Right renal cortex interstitium (tissue), 3 donors: ENCODE measurements at regions not wholly inside any gene's neighbourhood (a gene's known extent, or its start where the extent isn't known, plus 50 kb on each side); places are given as distances from the start of the nearest gene placed in this dataset.

Experiments
- DNase-seq, 3 donors: peaks; one replicate each; pipeline ENCODE4 v3.0.0-alpha.2; 2013; ENCODE audit warnings: low read depth in 3 of 3, low spot score in 2 of 3

DNA sequence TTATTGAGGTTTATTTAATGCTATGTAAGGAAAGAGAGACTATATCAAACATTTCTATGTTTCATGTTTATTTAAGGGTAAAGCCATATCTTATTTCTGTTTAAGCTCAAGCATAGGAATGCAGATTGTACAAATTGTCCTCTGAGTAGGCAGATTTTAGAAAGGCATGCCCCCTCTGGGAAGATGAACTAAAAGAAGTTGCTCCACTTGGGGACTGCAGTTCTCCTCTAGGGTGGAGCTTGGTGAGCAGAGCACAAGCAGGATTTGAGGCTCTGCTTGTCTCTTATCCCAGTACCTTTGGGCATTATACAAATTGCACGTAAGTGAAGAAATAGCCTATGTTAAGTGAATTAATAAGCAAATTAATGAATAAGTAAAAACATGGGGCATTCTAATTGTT, 96.2 kb upstream of the PDE3A start:
- no peak for DNase-seq

- DNase-seq: no peak
These were observed 95.5 kb upstream of the PDE3A start for GRCh38 chr12:20272801-20273200.

GRCh38 chr12:20274008-20274407, 94.3 kb upstream of the PDE3A start:
- no peak for DNase-seq

DNA sequence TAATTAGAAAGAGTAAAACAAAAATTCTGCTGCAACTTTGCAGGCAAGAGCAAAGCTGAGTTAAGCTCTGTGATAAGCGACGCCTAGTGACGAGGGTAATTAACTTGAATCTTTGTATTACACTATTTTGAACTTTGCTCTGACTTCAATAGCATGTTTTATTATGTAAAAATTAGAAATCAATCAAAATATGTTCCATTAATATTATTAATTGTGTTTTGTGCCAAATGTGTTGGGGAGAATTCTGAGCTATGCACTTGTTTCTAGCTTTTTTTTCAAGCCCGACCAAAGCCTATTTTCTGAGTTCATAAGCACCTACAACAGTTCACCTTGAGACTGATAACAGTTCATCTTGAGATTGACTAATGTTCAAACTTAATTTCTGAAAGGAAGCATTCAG, 90.1 kb upstream of the PDE3A start:
- DNase-seq: no peak

GRCh38 chr12:20280515-20280914, 87.8 kb upstream of the PDE3A start:
- DNase-seq: no peak

- no peak for DNase-seq
These were observed 85.9 kb upstream of the PDE3A start for GRCh38 chr12:20282401-20282800.

DNA sequence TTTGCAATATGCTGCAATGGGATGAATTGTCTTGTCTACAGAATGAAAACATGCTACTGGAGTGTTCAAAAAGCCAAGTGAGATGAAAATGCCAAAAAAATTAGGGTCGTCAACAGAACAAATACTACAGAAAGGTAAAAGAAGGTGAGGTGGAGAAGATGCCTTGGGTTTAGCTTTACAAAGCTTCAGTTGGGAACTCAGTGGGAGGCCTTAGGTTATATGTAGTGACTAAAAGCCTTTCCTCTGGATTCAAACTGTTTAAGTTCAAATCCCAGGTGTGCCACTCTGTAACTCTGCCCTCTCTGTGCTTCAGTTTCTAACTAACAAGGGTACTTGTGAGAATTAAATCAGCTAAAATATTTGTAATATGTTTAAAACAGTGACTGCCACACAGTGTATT, 84.9 kb upstream of the PDE3A start:
- DNase-seq: no peak

DNA sequence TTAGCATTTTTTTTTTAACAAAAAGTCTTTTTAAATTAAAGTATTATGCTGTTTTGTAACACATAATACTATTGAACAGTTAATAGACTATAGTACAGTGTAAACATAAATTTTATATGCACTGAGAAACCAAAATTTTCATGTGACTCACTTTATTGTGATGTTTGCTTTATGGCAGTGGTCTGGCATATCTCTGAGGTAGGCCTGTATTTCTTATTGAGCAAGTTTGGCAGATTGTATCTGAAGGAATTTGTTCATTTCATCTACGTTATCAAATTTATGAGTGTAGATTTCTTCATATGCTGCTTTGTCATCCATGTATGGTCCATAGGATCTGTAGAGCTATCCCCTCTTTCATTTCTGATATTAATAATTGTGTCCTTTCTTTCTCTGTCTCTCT, 78.8 kb upstream of the PDE3A start:
- no peak for DNase-seq

GRCh38 chr12:20300457-20300856, 67.9 kb upstream of the PDE3A start:
- DNase-seq: no peak

GRCh38 chr12:20305470-20305869, 62.9 kb upstream of the PDE3A start:
- no peak for DNase-seq

- DNase-seq: no peak
These were observed 58.7 kb upstream of the PDE3A start for GRCh38 chr12:20309504-20310148.

- no peak for DNase-seq
These were observed 54.0 kb upstream of the PDE3A start for GRCh38 chr12:20314328-20314727.

- no peak for DNase-seq
These were observed 50.8 kb upstream of the PDE3A start for GRCh38 chr12:20317554-20317953.
